Neural cell (in vitro differentiated cells): ENCODE measurements at regions not wholly inside any gene's neighbourhood (a gene's known extent, or its start where the extent isn't known, plus 50 kb on each side); places are given as distances from the start of the nearest gene placed in this dataset.

ENCODE experiments used
- EP300 ChIP-seq: fragments of 450-650 bp; conservative IDR thresholded peaks from 2 replicates; pipeline ENCODE4 v1.6.1; 2014; ENCODE audit warnings: antibody characterized with exemption, mild to moderate bottlenecking, moderate library complexity; ENCODE audit not compliant: poor library complexity, severe bottlenecking
- EZH2 ChIP-seq: fragments of 200-600, 300-800 bp; shearing (Covaris generic), sonication (generic); IDR thresholded peaks from 2 replicates; pipeline ENCODE4 v1.6.1; 2014; ENCODE audit warnings: antibody characterized with exemption, low read length, borderline replicate concordance, mild to moderate bottlenecking; ENCODE audit not compliant: insufficient read depth, poor library complexity, severe bottlenecking
- TF ChIP-seq, protein P1 (sequence below): IDR thresholded peaks from 2 replicates; pipeline ENCODE4 v1.6.1; 2012; ENCODE audit warnings: borderline replicate concordance

DNA sequence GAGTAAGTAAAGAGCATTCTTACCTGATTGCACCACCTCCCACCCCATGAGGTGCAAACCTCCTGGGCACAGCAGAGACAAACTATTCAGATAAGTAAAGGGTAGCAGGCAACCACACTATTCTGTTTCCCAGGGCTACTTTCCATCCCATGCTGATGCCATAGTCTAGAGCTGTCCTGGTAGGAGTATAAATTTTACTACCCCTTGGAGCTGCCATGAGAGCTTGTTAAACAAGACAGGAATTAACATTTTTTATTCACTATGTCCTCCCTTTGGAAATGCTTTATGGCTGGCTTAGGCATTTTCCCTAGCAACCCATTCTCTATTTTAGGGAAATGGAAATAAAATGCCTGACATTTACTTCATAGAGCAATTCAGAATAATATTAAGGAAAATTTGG is 324.6 kb upstream of the USP25 start:
- TF ChIP-seq, protein P1, sequence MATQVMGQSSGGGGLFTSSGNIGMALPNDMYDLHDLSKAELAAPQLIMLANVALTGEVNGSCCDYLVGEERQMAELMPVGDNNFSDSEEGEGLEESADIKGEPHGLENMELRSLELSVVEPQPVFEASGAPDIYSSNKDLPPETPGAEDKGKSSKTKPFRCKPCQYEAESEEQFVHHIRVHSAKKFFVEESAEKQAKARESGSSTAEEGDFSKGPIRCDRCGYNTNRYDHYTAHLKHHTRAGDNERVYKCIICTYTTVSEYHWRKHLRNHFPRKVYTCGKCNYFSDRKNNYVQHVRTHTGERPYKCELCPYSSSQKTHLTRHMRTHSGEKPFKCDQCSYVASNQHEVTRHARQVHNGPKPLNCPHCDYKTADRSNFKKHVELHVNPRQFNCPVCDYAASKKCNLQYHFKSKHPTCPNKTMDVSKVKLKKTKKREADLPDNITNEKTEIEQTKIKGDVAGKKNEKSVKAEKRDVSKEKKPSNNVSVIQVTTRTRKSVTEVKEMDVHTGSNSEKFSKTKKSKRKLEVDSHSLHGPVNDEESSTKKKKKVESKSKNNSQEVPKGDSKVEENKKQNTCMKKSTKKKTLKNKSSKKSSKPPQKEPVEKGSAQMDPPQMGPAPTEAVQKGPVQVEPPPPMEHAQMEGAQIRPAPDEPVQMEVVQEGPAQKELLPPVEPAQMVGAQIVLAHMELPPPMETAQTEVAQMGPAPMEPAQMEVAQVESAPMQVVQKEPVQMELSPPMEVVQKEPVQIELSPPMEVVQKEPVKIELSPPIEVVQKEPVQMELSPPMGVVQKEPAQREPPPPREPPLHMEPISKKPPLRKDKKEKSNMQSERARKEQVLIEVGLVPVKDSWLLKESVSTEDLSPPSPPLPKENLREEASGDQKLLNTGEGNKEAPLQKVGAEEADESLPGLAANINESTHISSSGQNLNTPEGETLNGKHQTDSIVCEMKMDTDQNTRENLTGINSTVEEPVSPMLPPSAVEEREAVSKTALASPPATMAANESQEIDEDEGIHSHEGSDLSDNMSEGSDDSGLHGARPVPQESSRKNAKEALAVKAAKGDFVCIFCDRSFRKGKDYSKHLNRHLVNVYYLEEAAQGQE: no peak
- TF ChIP-seq EZH2 (no peak), EP300 (no peak)
